ENCODE measurements at regions not wholly inside any gene's neighbourhood (a gene's known extent, or its start where the extent isn't known, plus 50 kb on each side); places are given as distances from the start of the nearest gene placed in this dataset.

DNA sequence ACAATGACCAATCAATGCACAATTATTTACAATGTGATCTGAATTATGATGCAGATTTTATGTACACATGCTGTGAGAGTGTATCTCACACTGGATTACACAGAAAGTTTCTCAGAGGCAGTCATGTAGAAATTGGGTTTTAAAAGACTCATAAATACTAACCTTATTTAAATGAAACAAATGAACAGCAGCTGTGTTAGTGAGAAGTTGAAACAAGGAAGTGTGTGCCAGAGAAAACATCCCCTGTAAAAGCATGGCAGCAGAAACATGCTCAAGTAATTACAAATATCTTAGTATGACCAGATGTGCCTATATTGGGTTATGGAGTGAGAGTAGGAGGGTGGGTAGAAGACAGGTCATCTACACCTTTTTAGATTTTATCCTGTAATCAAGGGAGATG, 723.7 kb downstream of the C12orf50 start:
- Histone ChIP-seq H3K4me1 (ENCODE audit: control insufficient read depth, insufficient read depth, low read length) (no peaks in the 10 kb centered on the region), H3K27ac (ENCODE audit: low read depth, low read length) (no peak overlapping the region), H3K4me3 (ENCODE audit: low read depth, low read length) (no peak overlapping the region), H3K9ac (ENCODE audit: low read length) (no peak overlapping the region), H3K36me3 (ENCODE audit: control insufficient read depth, insufficient read depth, low read length) (no peaks in the 10 kb centered on the region), H3K27me3 (ENCODE audit: control insufficient read depth, insufficient read depth, low read length) (no peaks in the 10 kb centered on the region), H3K9me3 (ENCODE audit: control insufficient read depth, insufficient read depth, low read depth, low read length) (no peaks in the 10 kb centered on the region)

DNA sequence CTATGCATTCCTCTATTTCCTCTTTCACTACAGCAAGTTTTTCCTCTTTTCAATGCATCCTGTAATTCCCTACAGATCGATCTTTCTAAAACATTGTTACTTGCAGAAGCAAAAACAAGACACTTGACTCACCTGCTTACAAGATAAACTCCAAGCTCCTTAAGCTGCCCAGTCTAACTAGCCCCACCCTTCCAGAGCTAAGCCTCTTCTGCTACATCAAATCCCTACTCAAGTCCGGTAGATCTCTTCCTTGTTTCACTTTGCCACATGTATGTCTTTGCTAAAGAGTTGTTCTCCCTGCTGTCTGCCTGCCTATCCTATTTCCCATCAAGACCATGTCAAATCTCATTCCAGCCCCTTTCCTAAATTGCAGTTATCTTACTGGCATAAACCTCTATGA, 724.8 kb downstream of the C12orf50 start:
- Histone ChIP-seq H3K36me3 (ENCODE audit: control insufficient read depth, insufficient read depth, low read length) (no peaks in the 10 kb centered on the region), H3K4me3 (ENCODE audit: low read depth, low read length) (no peak overlapping the region), H3K27me3 (ENCODE audit: control insufficient read depth, insufficient read depth, low read length) (no peaks in the 10 kb centered on the region), H3K27ac (ENCODE audit: low read depth, low read length) (no peak overlapping the region), H3K4me1 (ENCODE audit: control insufficient read depth, insufficient read depth, low read length) (no peaks in the 10 kb centered on the region), H3K9ac (ENCODE audit: low read length) (no peak overlapping the region), H3K9me3 (ENCODE audit: control insufficient read depth, insufficient read depth, low read depth, low read length) (no peaks in the 10 kb centered on the region)

DNA sequence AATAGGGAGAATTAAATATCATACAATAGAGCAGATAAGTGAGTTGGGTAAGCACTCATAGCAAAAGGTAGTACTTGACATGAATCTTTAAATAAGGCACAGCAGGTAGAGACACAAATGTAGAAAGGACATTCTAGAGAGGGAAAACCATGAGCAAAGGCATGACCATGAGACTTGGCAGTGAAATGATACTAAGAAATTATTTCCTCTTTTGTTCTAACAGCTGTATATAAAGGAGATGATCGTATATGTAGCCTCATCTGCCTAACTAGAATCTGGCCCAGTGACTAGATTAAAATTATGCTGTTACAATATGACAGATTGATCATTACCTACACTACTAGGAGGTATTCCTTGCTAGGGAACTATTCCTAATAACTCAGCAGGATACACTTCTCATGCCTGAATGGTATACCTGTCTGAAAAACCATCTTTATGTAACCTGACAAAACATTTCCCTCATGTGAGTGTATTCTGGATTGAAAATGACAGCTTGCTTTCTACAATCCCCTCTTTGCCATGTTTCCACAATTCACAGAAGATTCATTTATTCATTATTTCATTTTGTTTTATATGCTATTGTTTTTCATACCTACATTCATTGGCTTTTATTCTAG, 725.7 kb downstream of the C12orf50 start:
- H3K9ac ChIP-seq (ENCODE audit: low read length) = no peak overlapping the region

DNA sequence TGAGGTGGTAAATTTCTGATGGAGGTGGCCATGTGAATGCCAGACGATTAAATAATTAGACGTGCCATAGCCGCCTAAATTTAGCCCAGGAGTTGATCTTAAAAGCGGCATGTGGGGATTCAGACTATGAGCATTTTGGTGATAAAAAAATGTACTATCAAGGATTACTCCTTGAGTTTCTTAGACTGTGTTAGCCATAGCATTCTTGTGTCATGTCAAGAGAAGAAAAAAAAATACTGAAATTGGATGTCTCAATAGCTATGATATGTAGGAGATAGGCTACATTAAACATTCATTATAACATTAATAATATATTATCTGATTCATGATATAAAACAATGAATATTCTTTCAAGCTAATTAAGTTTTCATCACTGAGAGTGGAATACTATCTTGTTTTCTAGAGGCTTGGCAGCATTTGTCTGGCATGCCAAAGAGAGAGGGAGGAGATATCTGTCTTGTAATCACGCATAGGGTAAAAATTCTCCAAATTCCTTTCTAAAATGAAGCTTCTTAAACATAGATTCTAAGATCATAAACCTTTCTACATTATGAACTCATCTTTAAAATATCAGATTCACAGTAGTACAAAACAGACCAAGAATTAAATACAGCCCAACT, 727.0 kb downstream of the C12orf50 start:
- H3K9me3 ChIP-seq (ENCODE audit: control insufficient read depth, insufficient read depth, low read depth, low read length) = no peaks in the 10 kb centered on the region
- no peaks in the 10 kb centered on the region for H3K36me3 ChIP-seq (ENCODE audit: control insufficient read depth, insufficient read depth, low read length)
- no peak overlapping the region for H3K27ac ChIP-seq (ENCODE audit: low read depth, low read length)
- H3K27me3 ChIP-seq (ENCODE audit: control insufficient read depth, insufficient read depth, low read length) = no peaks in the 10 kb centered on the region
- H3K4me3 ChIP-seq (ENCODE audit: low read depth, low read length) = no peak overlapping the region
- H3K4me1 ChIP-seq (ENCODE audit: control insufficient read depth, insufficient read depth, low read length) = no peaks in the 10 kb centered on the region
- H3K9ac ChIP-seq (ENCODE audit: low read length) = no peak overlapping the region

More for the DNA sequence above, 725.7 kb downstream of the C12orf50 start:
- Histone ChIP-seq H3K27ac (ENCODE audit: low read depth, low read length) (no peak overlapping the region), H3K27me3 (ENCODE audit: control insufficient read depth, insufficient read depth, low read length) (no peaks in the 10 kb centered on the region), H3K9me3 (ENCODE audit: control insufficient read depth, insufficient read depth, low read depth, low read length) (no peaks in the 10 kb centered on the region), H3K4me3 (ENCODE audit: low read depth, low read length) (no peak overlapping the region), H3K36me3 (ENCODE audit: control insufficient read depth, insufficient read depth, low read length) (no peaks in the 10 kb centered on the region), H3K4me1 (ENCODE audit: control insufficient read depth, insufficient read depth, low read length) (no peaks in the 10 kb centered on the region)

DNA sequence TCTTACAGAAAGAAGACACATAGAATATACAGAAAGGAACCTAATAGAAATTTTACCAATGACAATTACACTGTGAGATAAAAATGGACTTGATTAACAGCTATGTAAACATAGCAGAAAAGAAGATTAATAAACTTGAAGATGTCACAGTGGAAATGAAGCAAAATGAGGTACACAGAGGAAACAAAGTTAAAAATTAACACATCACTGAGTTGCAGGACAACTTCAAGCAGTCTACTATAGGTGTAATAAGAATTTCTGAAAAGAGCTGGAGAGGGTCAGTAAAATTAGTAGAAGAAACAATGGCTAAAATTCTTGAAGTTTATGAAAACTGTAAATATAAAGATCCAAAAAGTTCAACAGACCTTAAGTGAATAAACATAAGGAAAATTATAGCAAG, 738.7 kb downstream of the C12orf50 start:
- Histone ChIP-seq H3K9ac (ENCODE audit: low read length) (no peak overlapping the region), H3K9me3 (ENCODE audit: control insufficient read depth, insufficient read depth, low read depth, low read length) (peaks cover 8% of the 10 kb centered on the region; the same call in 1 of the 2 replicates), H3K4me3 (ENCODE audit: low read depth, low read length) (no peak overlapping the region), H3K4me1 (ENCODE audit: control insufficient read depth, insufficient read depth, low read length) (no peaks in the 10 kb centered on the region), H3K27me3 (ENCODE audit: control insufficient read depth, insufficient read depth, low read length) (no peaks in the 10 kb centered on the region), H3K27ac (ENCODE audit: low read depth, low read length) (no peak overlapping the region), H3K36me3 (ENCODE audit: control insufficient read depth, insufficient read depth, low read length) (no peaks in the 10 kb centered on the region)

DNA sequence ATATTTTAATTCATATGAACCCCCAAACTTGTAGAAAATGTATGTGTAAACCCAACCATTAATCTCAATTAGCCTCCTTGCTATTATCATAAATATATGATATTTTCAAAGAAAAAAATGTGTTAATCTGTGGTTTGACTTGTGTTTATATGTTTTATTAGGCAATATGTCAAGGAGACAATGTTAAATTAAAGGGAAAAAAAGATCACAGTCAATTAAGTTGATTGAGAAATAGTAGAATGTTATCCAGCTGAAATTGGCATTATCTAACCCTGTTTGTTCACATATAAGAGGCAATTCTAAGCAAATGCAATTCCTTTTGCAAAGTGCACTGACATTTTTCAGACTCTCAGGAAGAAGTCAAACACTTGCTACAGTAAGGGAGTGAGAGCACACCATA, 745.3 kb downstream of the C12orf50 start:
- H3K9me3 ChIP-seq (ENCODE audit: control insufficient read depth, insufficient read depth, low read depth, low read length) = peaks cover 14% of the 10 kb centered on the region
- H3K4me1 ChIP-seq (ENCODE audit: control insufficient read depth, insufficient read depth, low read length) = no peaks in the 10 kb centered on the region
- H3K9ac ChIP-seq (ENCODE audit: low read length) = no peak overlapping the region
- H3K27me3 ChIP-seq (ENCODE audit: control insufficient read depth, insufficient read depth, low read length) = no peaks in the 10 kb centered on the region
- no peak overlapping the region for H3K27ac ChIP-seq (ENCODE audit: low read depth, low read length)
- H3K36me3 ChIP-seq (ENCODE audit: control insufficient read depth, insufficient read depth, low read length) = no peaks in the 10 kb centered on the region
- no peak overlapping the region for H3K4me3 ChIP-seq (ENCODE audit: low read depth, low read length)

DNA sequence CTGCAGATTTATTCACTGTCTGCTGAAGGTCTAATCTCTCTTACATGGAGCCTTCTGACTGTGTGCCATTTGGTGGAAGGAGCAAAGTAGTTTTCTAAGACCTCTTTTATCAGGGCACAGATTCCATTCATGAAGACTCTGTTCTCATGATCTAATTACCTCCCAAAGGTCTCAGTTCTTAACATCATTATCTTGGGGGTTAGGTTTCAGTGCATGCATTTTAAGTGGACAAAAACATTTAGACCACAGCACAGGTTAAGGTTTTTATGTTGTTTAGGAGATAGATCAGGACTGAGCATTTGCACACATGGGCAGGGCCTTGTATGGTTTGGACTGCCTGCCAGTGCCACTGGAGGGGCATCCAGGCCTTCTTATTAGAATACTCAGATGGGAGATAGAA, 746.1 kb downstream of the C12orf50 start:
- H3K9ac ChIP-seq (ENCODE audit: low read length) = no peak overlapping the region
- no peaks in the 10 kb centered on the region for H3K36me3 ChIP-seq (ENCODE audit: control insufficient read depth, insufficient read depth, low read length)
- no peak overlapping the region for H3K4me3 ChIP-seq (ENCODE audit: low read depth, low read length)
- H3K27me3 ChIP-seq (ENCODE audit: control insufficient read depth, insufficient read depth, low read length) = no peaks in the 10 kb centered on the region
- no peak overlapping the region for H3K27ac ChIP-seq (ENCODE audit: low read depth, low read length)
- no peaks in the 10 kb centered on the region for H3K4me1 ChIP-seq (ENCODE audit: control insufficient read depth, insufficient read depth, low read length)
- peaks cover 14% of the 10 kb centered on the region for H3K9me3 ChIP-seq (ENCODE audit: control insufficient read depth, insufficient read depth, low read depth, low read length)

DNA sequence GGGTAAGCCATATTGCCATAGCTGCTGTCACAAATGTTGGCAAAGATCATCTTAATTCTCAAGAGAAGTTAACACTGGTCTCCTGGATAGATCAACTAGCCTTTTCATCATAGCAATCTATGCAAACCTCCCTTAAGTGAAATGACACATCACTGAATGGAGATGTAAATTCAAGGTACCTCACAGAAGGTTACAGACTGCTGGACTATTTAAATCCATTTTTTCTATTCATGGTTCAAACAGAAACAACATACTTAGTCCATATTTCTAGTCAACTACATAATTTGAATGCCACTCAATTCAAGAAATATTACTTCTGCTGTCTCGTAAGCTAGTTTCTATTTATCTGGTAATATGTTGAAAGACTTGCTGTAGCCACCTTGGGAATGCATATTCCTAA, 748.3 kb downstream of the C12orf50 start:
- H3K4me1 ChIP-seq (ENCODE audit: control insufficient read depth, insufficient read depth, low read length) = no peaks in the 10 kb centered on the region
- no peaks in the 10 kb centered on the region for H3K27me3 ChIP-seq (ENCODE audit: control insufficient read depth, insufficient read depth, low read length)
- peaks cover 12% of the 10 kb centered on the region for H3K9me3 ChIP-seq (ENCODE audit: control insufficient read depth, insufficient read depth, low read depth, low read length)
- no peak overlapping the region for H3K4me3 ChIP-seq (ENCODE audit: low read depth, low read length)
- H3K36me3 ChIP-seq (ENCODE audit: control insufficient read depth, insufficient read depth, low read length) = no peaks in the 10 kb centered on the region
- H3K27ac ChIP-seq (ENCODE audit: low read depth, low read length) = no peak overlapping the region
- H3K9ac ChIP-seq (ENCODE audit: low read length) = no peak overlapping the region

DNA sequence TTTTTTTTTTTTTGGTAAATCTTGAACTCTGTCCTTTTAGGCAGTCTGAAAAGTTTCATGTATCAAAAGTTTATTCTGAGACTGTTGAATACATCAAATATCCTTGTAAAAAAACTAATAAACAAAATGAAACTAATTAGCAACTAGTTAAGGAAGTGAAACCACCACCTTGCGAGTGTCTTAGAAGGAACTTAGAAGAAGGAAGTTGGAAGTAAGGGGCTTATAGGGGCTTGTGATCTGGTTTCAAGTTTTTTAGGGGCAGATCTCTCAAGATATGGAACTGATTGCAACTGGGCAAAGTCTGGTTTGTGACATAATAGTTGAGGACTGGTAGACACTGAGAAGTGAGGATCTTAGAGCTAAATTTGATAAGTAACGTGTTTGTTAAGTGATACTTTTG, 748.8 kb downstream of the C12orf50 start:
- no peak overlapping the region for H3K9ac ChIP-seq (ENCODE audit: low read length)
- no peaks in the 10 kb centered on the region for H3K36me3 ChIP-seq (ENCODE audit: control insufficient read depth, insufficient read depth, low read length)
- no peaks in the 10 kb centered on the region for H3K27me3 ChIP-seq (ENCODE audit: control insufficient read depth, insufficient read depth, low read length)
- H3K4me1 ChIP-seq (ENCODE audit: control insufficient read depth, insufficient read depth, low read length) = no peaks in the 10 kb centered on the region
- H3K9me3 ChIP-seq (ENCODE audit: control insufficient read depth, insufficient read depth, low read depth, low read length) = peaks cover 8% of the 10 kb centered on the region
- no peak overlapping the region for H3K27ac ChIP-seq (ENCODE audit: low read depth, low read length)
- no peak overlapping the region for H3K4me3 ChIP-seq (ENCODE audit: low read depth, low read length)

DNA sequence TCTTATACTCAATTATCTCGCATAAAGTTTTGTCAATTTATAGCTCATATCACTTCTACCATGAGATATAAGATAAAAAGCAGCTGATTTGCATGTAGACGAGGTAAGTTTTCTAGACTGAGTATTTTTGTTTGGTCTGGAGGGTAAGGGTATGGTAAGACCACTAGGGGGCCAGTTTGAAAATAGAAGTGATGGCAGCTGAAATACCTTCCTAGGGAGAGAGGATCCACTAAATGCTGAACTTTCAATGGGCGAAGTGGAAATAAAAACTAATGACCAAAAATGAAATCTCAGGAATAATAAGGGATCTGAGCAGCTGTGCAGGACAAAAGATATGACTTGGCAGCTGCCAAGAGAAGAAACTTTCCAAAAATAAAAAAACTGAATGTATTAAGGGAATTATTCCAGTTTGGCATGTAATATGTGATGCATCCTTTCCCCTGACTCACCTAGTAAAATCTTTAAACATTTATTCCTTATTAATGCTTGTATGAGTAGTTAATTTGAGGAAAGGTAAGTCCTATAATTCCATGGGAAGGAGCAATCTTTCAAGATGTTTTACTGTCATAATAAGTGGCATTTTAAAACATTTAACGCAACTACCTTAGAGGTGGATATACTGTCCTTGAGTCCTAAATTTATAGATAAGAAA, 754.5 kb downstream of the C12orf50 start:
- Histone ChIP-seq H3K4me3 (ENCODE audit: low read depth, low read length) (no peak overlapping the region), H3K27me3 (ENCODE audit: control insufficient read depth, insufficient read depth, low read length) (no peaks in the 10 kb centered on the region), H3K9ac (ENCODE audit: low read length) (no peak overlapping the region), H3K36me3 (ENCODE audit: control insufficient read depth, insufficient read depth, low read length) (no peaks in the 10 kb centered on the region), H3K27ac (ENCODE audit: low read depth, low read length) (no peak overlapping the region), H3K9me3 (ENCODE audit: control insufficient read depth, insufficient read depth, low read depth, low read length) (no peaks in the 10 kb centered on the region), H3K4me1 (ENCODE audit: control insufficient read depth, insufficient read depth, low read length) (no peaks in the 10 kb centered on the region)

DNA sequence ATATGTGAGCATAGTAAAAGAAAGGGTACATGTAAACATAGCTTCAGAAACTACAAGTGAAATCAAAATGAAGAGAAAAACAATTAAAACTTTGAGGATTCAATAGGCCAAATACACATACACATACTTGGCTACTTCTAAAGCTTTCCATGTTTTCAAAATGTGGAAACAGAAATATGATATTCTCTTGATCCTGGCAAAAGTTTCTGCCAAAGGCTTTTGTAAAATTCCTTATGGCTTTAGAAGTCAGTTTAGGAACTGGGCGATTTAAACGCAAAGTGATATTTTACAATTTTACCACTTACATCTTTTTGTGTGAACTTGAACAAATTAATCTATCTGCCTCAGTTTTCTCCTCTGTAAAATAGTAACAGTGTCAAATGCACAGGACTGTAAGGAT, 756.4 kb downstream of the C12orf50 start:
- Histone ChIP-seq H3K36me3 (ENCODE audit: control insufficient read depth, insufficient read depth, low read length) (no peaks in the 10 kb centered on the region), H3K9me3 (ENCODE audit: control insufficient read depth, insufficient read depth, low read depth, low read length) (no peaks in the 10 kb centered on the region), H3K27me3 (ENCODE audit: control insufficient read depth, insufficient read depth, low read length) (no peaks in the 10 kb centered on the region), H3K4me1 (ENCODE audit: control insufficient read depth, insufficient read depth, low read length) (no peaks in the 10 kb centered on the region), H3K9ac (ENCODE audit: low read length) (no peak overlapping the region), H3K27ac (ENCODE audit: low read depth, low read length) (no peak overlapping the region), H3K4me3 (ENCODE audit: low read depth, low read length) (no peak overlapping the region)

All from HUES6 (cell line).